GM21447 (cell line): ENCODE measurements at regions not wholly inside any gene's neighbourhood (a gene's known extent, or its start where the extent isn't known, plus 50 kb on each side); places are given as distances from the start of the nearest gene placed in this dataset.
"Not testable (repeated sequence)": the region's sequence is repeated elsewhere in the genome, so short reads cannot be mapped to it uniquely, and the experiment has no call there.

Experiments used
- ATAC-seq: cut with Tn5 transposase; IDR thresholded peaks from one replicate; pipeline ENCODE4 v1.9.1; 2021; ENCODE audit not compliant: unreplicated experiment

DNA sequence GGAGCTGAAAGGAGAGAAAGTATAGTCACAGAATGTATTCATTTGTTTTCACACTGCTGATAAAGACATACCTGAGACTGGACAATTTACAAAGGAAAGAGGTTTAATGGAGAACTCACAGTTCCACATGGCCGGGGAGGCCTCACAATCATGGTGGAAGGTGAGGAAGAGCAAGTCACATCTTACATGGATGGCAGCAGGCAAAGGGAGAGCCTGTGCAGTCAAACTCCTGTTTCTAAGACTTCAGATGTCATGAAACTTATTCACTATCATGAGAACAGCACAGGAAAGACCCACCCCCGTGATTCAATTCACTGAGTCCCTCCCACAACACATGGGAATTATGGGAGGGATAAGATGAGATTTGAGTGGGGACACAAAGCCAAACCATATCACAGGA is 224.7 kb downstream of the LNPK start:
- not testable (repeated sequence) for ATAC-seq

DNA sequence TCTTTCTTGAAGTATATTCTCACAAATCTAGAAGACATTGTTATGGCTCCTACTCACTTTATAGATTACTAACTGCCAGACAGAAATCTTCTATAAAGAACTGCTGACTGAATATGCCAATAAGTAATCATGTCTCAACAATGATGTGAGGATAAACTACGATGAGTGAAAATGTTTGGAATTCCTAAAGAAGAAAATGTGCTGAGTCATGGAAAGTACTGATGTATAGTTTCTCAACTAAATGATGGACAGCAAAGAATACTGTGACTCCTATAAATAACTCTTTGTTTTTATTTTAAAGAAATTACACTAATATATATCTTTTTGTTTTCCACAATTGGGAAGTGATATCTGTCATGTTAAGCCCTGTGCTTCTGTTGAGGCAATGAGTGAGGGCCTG is 232.9 kb downstream of the LNPK start:
- ATAC-seq = no peak

DNA sequence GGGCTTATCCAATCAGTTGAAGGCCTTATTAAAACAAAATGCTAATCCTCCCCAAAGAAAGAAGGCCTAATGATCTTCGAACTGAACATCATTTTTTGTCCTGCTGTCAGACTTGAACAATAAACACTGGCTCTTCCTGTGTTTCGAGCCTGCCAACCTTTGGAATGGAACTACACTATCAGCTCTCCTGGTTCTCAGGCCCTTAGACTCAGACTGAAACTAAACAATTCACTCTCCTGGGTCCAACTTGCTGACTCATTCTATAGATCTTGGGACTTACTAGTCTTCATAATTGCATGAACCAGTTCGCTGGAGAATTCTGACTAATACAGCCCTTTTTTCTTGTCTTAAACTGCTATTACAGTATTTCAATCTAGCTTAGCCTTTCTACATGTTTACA is 235.2 kb downstream of the LNPK start:
- no peak for ATAC-seq

DNA sequence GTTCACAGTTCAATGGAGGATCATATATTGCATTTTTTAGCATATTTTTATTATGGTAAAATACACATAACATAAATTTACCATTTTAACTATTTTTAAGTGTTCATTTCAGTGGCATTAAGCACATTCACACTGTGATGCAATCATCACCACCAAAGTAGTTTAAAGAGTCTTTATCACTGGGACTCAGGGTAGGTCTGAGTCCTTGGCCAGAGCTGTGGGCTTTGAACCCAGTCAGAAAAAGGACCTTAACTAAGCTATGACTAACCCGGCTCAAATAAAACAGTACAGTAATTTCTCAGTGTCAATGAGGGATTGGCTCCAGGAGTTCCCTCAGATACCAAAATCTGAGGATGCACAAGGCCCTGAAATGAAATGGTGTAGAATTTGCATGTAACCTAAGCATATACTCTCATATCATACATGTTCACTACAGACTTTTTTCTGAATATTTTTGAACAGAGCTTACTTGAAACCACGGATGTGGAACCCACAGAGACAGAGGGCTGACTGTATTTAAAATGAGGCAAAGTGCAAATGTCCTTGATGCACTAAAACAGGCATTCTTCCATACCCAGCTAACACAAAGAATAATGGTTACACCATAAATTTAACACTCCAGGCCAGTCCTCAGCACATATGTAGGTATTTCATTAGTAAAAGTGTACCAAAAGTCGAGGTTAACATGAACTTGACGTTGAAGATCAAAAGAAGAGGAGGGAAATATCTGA is 246.2 kb downstream of the LNPK start:
- ATAC-seq = no peak

DNA sequence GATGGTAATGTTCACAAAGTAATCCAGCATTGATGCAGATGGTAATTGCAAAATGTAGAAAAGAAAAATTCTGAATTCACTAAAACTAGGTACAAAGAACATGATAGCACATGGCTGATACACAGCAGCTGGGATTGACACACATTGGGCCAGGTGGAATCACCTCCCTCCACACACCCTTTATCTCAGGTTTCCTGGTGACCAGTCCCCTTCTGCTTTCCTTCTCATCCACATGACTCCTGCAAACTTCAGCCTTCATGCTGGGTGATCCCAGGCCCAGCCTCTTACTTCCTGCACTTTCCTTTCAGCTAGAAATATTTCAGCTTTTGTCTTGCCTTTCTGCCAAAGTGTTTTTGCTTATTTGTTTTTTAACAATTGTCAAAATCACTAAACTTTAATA is 246.9 kb downstream of the LNPK start:
- no peak for ATAC-seq

DNA sequence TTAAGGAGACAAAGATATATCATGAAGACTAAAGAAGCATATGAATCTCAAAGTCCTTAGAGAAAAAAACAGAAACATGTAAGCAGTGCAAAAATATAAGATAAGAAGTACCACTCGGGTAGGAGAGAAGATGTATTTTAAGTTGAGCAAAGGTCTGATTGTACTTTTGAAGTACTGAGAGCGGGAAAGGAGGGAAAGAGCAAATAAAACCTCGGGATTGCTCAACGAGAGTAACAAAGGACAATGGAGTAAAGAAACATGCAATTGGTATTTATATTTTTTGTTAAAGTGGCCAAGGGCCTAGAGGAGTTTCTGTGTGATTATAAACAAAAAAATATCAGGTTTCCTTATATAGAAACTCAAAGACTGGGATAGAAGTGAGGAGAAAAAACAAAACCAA is 251.9 kb downstream of the LNPK start:
- ATAC-seq = no peak

DNA sequence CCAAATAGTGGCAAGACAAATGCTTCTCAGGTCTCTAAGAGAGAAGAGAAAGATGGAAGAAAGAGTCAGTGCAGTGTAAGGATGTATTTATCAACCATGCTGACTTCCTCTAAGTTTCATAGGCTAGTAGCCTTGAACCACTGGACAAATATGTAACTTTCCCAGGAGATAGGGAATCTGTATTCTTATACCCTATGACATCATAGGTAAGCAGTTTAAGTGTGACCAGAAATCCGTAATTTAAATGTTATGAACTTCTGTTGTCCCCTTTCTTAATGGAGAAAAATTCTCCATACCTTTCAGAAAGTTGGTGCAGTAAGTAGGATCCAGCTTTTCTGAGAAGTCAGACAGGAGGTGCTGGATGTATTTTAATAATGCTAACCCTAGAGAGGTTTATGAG is 256.2 kb downstream of the LNPK start:
- ATAC-seq = no peak

DNA sequence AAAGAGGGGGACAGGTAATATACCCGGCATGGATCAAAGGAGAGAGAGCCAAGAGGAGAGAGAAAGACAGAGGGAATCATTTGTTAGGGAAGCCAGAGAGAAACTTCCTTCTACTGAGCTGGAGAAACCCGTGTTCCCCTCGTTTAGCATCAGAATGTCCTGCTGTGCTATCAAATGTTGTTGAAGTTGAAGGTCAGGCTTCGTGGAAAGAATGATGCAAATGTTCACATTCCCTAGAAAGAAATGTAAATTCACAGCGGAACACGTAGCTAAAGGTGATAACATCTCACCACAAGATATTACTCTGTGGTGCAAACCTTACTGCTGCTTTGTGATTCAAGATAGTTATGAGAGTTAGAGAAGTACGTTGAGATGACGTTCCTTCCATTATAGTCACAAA is 258.1 kb downstream of the LNPK start:
- no peak for ATAC-seq

DNA sequence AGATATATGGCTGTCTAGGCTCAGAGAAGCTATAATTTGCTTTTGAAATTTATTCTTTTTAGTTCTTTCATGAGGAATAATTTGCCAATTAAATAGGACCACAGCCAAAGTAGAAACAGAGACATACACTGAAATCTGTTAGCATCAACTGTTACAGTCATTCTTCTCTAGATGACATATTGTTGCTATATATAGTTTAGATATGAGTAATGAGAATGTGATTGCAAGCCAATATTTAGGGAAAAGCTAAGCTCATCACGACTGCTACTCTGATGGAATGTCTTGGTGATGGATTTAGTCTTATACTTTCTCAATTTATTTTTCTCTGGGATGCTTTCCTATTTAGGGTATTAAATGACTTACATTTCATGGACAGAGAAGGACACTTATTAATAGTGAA is 259.1 kb downstream of the LNPK start:
- no peak for ATAC-seq

DNA sequence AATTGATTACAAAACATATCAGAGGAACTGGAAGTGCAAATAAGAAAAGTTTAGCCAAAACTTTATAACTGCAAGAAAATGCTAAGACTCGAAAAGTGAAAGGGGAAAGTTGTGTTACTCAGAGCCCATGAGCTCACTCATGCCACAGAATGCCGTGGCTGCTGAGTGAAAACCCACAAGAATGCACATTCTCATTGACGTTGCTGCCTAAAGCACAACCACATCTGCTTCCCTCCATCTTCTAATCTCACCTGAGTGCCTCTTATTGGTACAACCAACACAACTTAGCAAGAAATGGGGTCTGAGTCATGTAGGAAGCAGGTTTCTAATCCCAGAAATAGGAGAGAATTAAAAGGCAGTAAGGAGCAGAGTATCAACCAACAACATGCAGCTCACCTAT is 259.7 kb downstream of the LNPK start:
- no peak for ATAC-seq

DNA sequence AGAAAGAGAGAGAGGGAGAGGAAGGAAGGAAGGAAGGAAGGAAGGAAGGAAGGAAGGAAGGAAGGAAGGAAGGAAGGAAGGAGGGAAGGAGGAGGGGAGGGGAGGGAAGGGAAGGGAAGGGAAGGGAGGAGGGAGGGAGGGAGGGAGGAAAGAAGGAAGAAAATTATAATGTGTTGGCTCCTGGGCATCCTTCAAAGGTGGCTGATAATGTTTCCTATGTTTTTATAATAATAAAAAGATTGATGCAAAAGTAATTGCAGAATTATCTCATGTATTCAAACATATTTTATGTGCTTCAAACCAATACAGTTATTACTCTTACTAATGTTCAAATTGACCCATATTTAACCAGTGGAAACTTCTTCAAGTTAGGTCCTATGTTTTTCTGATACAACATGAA is 260.9 kb downstream of the LNPK start:
- ATAC-seq = no peak

DNA sequence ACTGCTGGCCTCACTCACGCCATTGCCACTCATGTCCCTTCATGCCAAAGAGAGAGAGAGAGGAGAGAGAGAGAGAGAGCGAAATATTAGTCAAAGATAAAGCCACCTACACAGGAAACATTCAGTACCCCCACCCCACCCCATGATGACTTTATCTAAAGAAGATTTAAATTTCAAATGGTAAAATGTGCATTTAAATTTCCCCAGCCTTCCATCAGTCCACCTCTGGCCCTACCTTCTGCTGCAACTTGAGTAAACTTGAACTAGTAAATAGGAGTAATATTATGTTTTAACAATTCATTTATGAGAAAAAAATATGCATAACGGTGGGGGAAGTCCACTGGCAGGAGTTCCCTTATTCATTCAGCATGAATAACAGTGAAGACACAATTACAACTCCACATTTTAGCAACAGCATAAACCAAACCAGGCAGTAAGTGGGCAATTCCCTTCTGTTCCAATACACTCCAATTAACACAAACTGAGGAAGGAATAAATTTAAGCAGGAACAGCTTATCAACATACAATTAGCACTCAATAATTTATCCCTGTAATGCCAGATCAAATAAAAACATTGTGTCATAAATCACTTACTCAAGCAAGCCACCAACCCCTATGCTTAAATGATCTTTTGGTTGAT is 264.2 kb downstream of the LNPK start:
- no peak for ATAC-seq

DNA sequence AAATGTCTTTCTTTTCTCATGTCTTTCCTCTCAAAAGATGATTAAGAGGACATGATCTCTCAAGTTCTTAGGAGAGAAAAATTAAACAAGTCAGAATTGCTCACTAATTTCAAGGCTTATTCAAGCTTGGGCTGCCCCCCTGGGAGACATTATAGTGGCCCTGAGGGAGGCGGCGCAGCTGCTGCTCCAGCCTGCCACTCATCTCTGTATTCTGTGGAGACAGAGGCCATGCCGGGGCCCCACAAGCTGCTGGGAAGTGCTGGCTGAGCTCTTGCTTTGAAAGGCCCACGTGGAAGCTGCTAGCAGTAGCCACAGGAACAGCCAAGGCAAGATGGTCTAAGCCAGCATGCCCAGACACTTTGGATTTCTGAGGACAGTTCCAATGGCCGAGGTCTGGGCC is 267.4 kb downstream of the LNPK start:
- ATAC-seq = no peak

DNA sequence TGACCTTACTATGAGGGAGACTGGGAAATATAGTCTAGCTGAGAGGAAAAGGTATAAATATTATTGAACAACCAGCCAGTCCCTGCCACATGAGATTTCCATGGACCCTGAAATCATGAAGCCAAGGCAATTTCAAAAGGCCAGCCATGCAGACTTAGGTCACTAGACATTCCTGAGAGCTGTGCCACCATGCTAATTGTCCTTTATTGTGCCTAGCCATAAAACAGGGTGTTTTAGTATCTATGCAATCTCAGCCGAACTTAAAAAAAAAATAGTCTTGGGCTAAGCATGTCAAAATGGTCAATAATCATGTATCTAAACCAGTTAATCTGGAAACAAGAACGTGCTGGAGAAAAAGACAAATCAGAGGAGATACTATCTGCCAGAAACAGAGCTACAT is 269.5 kb downstream of the LNPK start:
- ATAC-seq = no peak

DNA sequence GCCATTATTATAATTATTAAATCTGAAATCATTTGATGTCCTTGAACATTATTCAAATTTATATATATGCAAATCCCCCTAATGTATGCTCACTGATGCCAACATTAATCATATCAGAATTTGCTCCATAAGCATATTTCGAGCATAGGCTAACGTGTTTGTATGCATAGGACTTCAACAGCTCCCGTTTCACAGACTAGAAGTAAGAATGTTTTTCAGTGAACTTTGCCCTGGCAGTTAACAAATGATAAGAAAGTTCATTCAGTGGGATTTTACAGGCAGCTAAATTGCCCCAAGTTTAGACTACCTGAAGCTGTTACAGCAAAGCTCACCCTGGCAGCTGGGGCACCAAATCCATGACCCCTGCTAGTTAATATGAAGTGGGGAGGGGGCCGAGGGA is 272.0 kb downstream of the LNPK start:
- no peak for ATAC-seq

DNA sequence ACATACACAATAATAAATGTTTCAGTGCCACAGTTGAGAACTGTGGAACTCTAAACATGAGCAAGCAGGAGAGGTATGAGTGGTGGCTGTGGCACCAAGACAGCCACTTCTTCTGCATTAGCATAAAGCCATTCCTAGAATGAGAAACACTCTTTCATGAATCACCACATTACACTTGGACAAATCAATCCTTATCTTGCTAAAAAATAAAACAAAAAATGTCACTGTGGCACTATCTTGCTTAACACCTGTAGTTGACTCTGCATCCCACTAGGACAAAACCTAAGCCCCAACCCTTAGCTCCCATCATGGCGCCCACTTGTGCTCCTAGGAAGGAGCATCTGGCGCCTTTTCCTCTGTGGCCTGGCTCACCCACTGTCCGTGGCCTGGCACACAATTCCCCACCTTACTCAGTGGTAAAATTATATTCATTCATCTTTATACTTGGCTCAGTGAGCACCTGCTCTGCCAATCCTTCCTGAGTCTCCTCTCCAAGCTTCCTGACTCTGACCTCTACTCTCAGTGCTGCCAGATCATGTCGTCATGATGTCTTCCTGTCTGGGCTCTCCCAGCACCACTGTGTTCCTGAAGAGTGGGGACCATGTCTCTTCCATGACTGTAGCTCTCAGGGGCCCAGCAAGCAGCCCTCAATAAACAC is 272.9 kb downstream of the LNPK start:
- ATAC-seq = no peak

DNA sequence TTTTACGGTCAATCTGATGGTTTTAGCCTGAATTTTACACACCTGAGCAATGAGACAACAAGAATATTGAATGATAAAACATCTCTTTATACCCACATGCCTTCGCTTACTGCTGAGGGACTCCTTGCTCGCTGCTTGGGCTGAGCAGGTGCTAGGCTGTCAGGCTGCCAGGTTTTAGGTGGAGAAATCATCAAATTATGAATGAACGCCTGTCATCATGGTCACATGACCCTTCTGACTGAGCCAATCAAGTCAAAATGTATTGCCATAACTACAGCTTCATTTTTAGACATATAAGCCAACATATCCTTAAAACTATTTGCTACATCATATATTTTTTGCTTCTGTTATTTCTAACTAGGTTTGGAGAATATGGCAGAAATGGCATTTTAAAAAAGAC is 274.0 kb downstream of the LNPK start:
- no peak for ATAC-seq

DNA sequence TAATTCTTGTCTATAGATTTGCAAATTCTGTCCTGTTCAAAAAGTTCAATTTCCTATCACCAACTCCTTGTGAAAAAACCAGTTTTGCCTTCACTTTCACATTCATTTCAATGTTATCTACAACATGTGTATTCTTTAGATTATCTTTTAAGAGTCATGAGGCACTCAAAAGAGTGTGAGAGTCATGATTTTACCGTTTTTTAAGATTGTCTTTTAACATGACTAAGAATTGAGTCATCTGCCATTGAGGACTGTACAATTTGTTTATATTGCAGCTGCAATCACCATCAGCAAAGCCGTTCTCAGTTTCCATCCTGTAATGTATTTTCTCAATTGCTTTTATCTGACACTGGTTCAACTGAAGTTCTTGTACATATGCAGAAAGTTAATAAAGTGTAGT is 275.8 kb downstream of the LNPK start:
- no peak for ATAC-seq

DNA sequence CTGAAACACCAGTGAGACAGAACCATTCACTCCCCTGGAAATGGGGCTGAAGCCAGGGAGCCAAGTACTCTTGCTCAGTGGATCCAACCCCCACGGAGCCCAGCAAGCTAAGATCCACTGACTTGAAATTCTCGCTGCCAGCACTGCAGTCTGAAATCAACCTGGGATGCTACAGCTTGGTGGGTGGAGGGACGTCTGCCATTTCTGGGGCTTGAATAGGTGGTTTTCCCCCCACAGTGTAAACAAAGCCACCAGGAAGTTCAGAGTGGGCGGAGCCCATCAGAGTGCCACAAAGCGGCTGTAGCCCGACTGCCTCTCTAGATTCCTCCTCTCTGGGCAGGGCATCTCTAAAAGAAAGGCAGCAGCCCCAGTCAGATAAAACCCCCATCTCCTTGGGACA is 292.8 kb downstream of the LNPK start:
- ATAC-seq = no peak

DNA sequence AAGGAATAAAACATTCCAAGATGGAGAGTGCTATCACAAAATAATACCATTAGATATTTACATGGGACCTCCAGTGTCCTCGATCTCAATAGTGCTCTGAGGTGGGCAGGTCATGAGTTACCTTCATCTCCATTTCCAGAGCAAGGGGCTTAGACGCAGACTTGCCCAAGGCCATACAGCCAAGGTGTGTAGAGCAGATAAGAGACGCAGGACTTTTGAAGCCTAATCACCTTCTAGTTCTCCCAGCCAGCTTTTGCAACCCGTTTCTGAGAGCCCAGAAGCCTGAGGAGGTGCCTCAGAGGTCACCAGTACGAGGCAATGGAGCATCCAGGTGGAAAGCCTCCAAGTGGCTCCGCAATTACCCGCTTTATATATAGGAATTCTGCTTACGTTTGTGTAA is 294.7 kb downstream of the LNPK start:
- ATAC-seq = no peak

DNA sequence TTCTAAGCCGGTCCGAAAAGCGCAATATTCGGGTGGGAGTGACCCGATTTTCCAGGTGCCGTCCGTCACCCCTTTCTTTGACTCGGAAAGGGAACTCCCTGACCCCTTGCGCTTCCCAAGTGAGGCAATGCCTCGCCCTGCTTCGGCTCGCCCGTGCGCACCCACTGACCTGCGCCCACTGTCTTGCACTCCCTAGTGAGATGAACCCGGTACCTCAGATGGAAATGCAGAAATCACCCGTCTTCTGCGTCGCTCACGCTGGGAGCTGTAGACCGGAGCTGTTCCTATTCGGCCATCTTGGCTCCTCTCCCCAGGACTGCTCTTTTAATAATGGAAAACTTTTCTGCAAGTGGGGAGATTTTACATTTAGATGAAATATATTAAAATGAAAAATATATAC is 297.5 kb downstream of the LNPK start:
- not testable (repeated sequence) for ATAC-seq

DNA sequence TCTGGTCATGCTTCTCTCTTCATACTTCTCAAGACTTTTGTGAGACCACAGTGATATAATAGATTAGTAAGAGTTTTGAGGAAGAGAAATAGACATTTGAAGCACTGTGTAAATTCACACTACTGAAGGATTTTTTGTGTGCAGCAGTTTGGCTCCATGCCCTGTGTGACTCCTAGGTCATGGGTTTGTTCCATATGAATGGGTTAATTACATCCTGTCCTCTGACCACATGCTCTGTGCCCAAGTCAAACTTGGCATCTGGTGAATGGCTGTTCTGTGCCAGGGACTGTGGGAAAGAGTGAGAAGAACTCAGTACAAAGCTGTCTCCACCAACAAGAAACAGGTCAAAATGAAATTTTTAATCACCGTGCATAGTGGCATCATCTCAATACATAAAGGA is 304.0 kb downstream of the LNPK start:
- ATAC-seq = no peak
